Upper lobe of left lung (tissue), 6 donors: ENCODE measurements at regions not wholly inside any gene's neighbourhood (a gene's known extent, or its start where the extent isn't known, plus 50 kb on each side); places are given as distances from the start of the nearest gene placed in this dataset.

ENCODE experiments used
- ATAC-seq, 2 donors: fragments of 200-7000 bp; cut with Tn5 transposase; one replicate each; pipeline ENCODE4 v1.9.1; 2022; ENCODE audit warnings: mild to moderate bottlenecking in 2 of 2, moderate library complexity in 2 of 2; ENCODE audit not compliant: low FRiP score in 2 of 2
- DNase-seq, 2 donors: peaks; one replicate each; pipeline ENCODE4 v3.0.0-alpha.2; 2019 to 2020
- H3K27ac ChIP-seq, 4 donors: fragments of 200-600 bp; sonication (generic); one replicate each; pipeline ENCODE4 v1.5.1; 2016 to 2019
- H3K27me3 ChIP-seq, 4 donors: fragments of 200-600 bp; sonication (generic); one replicate each; pipeline ENCODE4 v1.5.1; 2017 to 2019
- H3K36me3 ChIP-seq, 4 donors: fragments of 200-600 bp; sonication (generic); one replicate each; pipeline ENCODE4 v1.5.1; 2016 to 2019
- H3K4me1 ChIP-seq, 4 donors: fragments of 200-600 bp; sonication (generic); one replicate each; pipeline ENCODE4 v1.5.1; 2018 to 2019
- H3K4me3 ChIP-seq, 4 donors: fragments of 200-600 bp; sonication (generic); one replicate each; pipeline ENCODE4 v1.5.1; 2017 to 2019; ENCODE audit warnings: mild to moderate bottlenecking in 2 of 4, moderate library complexity in 1 of 4
- H3K9me3 ChIP-seq, 4 donors: fragments of 200-600 bp; sonication (generic); one replicate each; pipeline ENCODE4 v1.5.1; 2018 to 2019
- CTCF ChIP-seq, 6 experiments: fragments of 450-650 bp in 4 of 6; fragments of 200-600 bp in 2 of 6; sonication (generic) in 2 of 6; IDR thresholded peaks; one replicate each; pipeline ENCODE4 v1.5.1; 2016 to 2019; ENCODE audit warnings: antibody characterized with exemption in 6 of 6
- EP300 ChIP-seq, 4 donors: sonication (generic); formaldehyde crosslinking; IDR thresholded peaks; one replicate each; pipeline ENCODE4 v1.5.1; 2017; ENCODE audit warnings: antibody characterized with exemption in 4 of 4, control low read depth in 2 of 4
- POLR2A ChIP-seq, 4 donors: fragments of 450-650 bp; IDR thresholded peaks; one replicate each; pipeline ENCODE4 v1.5.1; 2016 to 2017; ENCODE audit warnings: antibody characterized with exemption in 4 of 4, mild to moderate bottlenecking in 2 of 4
- POLR2AphosphoS5 ChIP-seq, 2 donors: sonication (generic); formaldehyde crosslinking; IDR thresholded peaks; one replicate each; pipeline ENCODE4 v1.5.1; 2017; ENCODE audit warnings: antibody characterized with exemption in 2 of 2
- WGBS, 2 donors: methylation state at CpG; one replicate each; pipeline ENCODE4 v1.1.5; 2017 to 2018; 5-methylcytosine and 5-hydroxymethylcytosine counted together
- donor health status: DM: no; HTN: no; CAD: no; lungs with moderate emphysema.
- donor health status: DM: no; HTN: yes; CAD: no; lungs with severe emphysema.

GRCh38 chr1:14251871-14252270 lies 346.6 kb upstream of the KAZN start:
- Histone ChIP-seq H3K4me3 (no peak overlapping the region), H3K36me3 (no peaks in the 10 kb centered on the region), H3K27me3 (no peaks in the 10 kb centered on the region), H3K27ac (no peak overlapping the region), H3K9me3 (no peaks in the 10 kb centered on the region), H3K4me1 (no peaks in the 10 kb centered on the region)
- no peak for DNase-seq
- WGBS, 2 donors, result 81 to 83% methylated on average over 2 of the region's 2 CpGs
- TF ChIP-seq POLR2A (IDR thresholded peaks at IDR 0.05), result no peak
- TF ChIP-seq CTCF (IDR thresholded peaks at IDR 0.05), result no peak
- no peak for TF ChIP-seq EP300 (IDR thresholded peaks at IDR 0.05)
- no peak for TF ChIP-seq POLR2AphosphoS5 (IDR thresholded peaks at IDR 0.05)
- no peak for ATAC-seq

- 68 to 82% methylated on average over 7 of the region's 7 CpGs for WGBS, 2 donors
- Histone ChIP-seq H3K4me1 (peaks cover 0 to under 1% (median 0%) of the 10 kb centered on the region in 4 donors), H3K36me3 (no peaks in the 10 kb centered on the region), H3K27me3 (no peaks in the 10 kb centered on the region), H3K9me3 (no peaks in the 10 kb centered on the region), H3K4me3 (no peak overlapping the region), H3K27ac (no peak overlapping the region)
- TF ChIP-seq POLR2A (IDR thresholded peaks at IDR 0.05) (no peak), POLR2AphosphoS5 (IDR thresholded peaks at IDR 0.05) (no peak), EP300 (IDR thresholded peaks at IDR 0.05) (no peak), CTCF (IDR thresholded peaks at IDR 0.05) (no peak)
- no peak for DNase-seq
- no peak for ATAC-seq
These were observed 344.8 kb upstream of the KAZN start for GRCh38 chr1:14253676-14254075.

DNA sequence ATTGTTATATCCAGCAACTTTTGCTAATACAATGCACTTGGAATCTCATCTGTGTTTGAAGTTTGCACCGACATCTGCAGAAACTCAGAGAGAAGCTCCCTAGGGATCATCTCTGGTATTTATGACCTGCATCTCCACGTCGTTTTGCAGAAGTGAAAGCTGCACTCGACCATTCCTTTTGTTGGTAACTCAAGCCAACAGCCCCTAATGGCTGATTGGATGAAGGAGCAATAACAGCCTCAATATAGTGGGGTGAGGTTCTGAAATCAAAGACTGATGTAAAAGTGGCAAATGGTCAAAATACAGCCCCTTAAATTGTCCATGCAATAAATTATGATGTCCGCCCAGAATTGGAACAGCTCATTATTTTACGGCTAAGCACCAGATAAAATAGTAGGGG lies 344.2 kb upstream of the KAZN start:
- TF ChIP-seq POLR2AphosphoS5 (IDR thresholded peaks at IDR 0.05) (no peak), POLR2A (IDR thresholded peaks at IDR 0.05) (no peak), EP300 (IDR thresholded peaks at IDR 0.05) (no peak), CTCF (IDR thresholded peaks at IDR 0.05) (no peak)
- no peaks in the 10 kb centered on the region for H3K9me3 ChIP-seq
- H3K27me3 ChIP-seq, result no peaks in the 10 kb centered on the region
- WGBS, 2 donors, result 49 to 56% methylated on average over 6 of the region's 6 CpGs
- no peaks in the 10 kb centered on the region for H3K36me3 ChIP-seq
- peaks cover 0 to 3% (median 0%) of the 10 kb centered on the region in 4 donors for H3K4me1 ChIP-seq
- DNase-seq, result no peak
- no peak overlapping the region for H3K27ac ChIP-seq
- H3K4me3 ChIP-seq, result no peak overlapping the region
- ATAC-seq, result no peak

DNA sequence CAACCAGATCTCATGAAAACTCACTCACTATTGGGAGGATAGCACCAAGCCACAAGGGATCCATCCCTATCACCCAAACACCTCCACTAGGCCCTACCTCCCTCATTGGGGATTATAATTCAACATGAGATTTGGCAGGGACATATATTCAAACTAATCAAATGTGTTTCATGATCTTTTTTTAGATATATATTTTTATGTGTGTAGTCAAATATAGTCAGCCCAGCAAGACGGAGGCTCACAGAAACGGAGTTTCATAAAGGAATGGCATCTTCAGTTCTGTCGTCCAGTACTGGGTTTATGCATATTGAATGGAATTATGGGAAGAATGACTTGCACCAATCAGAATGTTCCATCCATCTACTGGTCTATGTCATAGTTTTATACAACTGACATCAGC lies 343.3 kb upstream of the KAZN start:
- DNase-seq (no peak), ATAC-seq (no peak)
- Histone ChIP-seq H3K4me3 (no peak overlapping the region), H3K9me3 (no peaks in the 10 kb centered on the region), H3K4me1 (peaks cover 0 to 3% (median 0%) of the 10 kb centered on the region in 4 donors), H3K36me3 (no peaks in the 10 kb centered on the region), H3K27ac (no peak overlapping the region), H3K27me3 (no peaks in the 10 kb centered on the region)
- TF ChIP-seq CTCF (IDR thresholded peaks at IDR 0.05), result no peak
- no peak for TF ChIP-seq EP300 (IDR thresholded peaks at IDR 0.05)
- TF ChIP-seq POLR2A (IDR thresholded peaks at IDR 0.05), result no peak
- no peak for TF ChIP-seq POLR2AphosphoS5 (IDR thresholded peaks at IDR 0.05)
- WGBS, 2 donors, result 89 to 90% methylated on average over 3 of the region's 3 CpGs

GRCh38 chr1:14255711-14256110 lies 342.8 kb upstream of the KAZN start:
- WGBS, 2 donors, result 75 to 76% methylated on average over 2 of the region's 2 CpGs
- ATAC-seq (peak in 1 of 2 donors; percentile 48), DNase-seq (no peak)
- TF ChIP-seq CTCF (IDR thresholded peaks at IDR 0.05), result no peak
- no peak for TF ChIP-seq EP300 (IDR thresholded peaks at IDR 0.05)
- no peak for TF ChIP-seq POLR2AphosphoS5 (IDR thresholded peaks at IDR 0.05)
- TF ChIP-seq POLR2A (IDR thresholded peaks at IDR 0.05), result no peak
- Histone ChIP-seq H3K9me3 (no peaks in the 10 kb centered on the region), H3K36me3 (no peaks in the 10 kb centered on the region), H3K27ac (no peak overlapping the region), H3K4me3 (no peak overlapping the region), H3K27me3 (no peaks in the 10 kb centered on the region), H3K4me1 (peaks cover 0 to 3% (median 0%) of the 10 kb centered on the region in 4 donors)
